GM12891 (cell line): ENCODE measurements at regions not wholly inside any gene's neighbourhood (a gene's known extent, or its start where the extent isn't known, plus 50 kb on each side); places are given as distances from the start of the nearest gene placed in this dataset.

ENCODE experiments used
- PAX5 ChIP-seq: IDR thresholded peaks from 2 replicates; pipeline ENCODE4 v1.6.1; 2011; ENCODE audit warnings: low read length, moderate library complexity, mild to moderate bottlenecking; ENCODE audit not compliant: insufficient read depth, severe bottlenecking
- POLR2A ChIP-seq: IDR thresholded peaks from 2 replicates; pipeline ENCODE4 v1.6.1; 2011; ENCODE audit warnings: low read depth, low read length, control low read depth
- POLR2AphosphoS5 ChIP-seq: IDR thresholded peaks from 2 replicates; pipeline ENCODE4 v1.6.1; 2011; ENCODE audit warnings: low read depth, low read length, control low read depth
- SPI1 ChIP-seq: IDR thresholded peaks from 2 replicates; pipeline ENCODE4 v1.6.1; 2011; ENCODE audit warnings: low read depth, low read length, control low read depth
- TAF1 ChIP-seq: IDR thresholded peaks from 2 replicates; pipeline ENCODE4 v1.6.1; 2011; ENCODE audit warnings: low read depth, low read length, control low read depth

GRCh38 chr4:187270154-187270553 is 546.5 kb upstream of the FAT1 start:
- TF ChIP-seq POLR2A (no peak), POLR2AphosphoS5 (no peak), SPI1 (no peak), TAF1 (no peak), PAX5 (no peak)
